NB4 (cell line): ENCODE measurements at regions not wholly inside any gene's neighbourhood (a gene's known extent, or its start where the extent isn't known, plus 50 kb on each side); places are given as distances from the start of the nearest gene placed in this dataset.
A peak's percentile ranks its signal among the peaks of the same experiment; 100 is the strongest.

ENCODE experiments used
- DNase-seq: peaks from one replicate; pipeline ENCODE4 v3.0.0; 2010; ENCODE audit warnings: low read depth
- H3K4me3 ChIP-seq: one replicate; pipeline ENCODE4 v1.5.1; 2011; ENCODE audit warnings: mild to moderate bottlenecking, low read depth, low read length, moderate library complexity
- CTCF ChIP-seq: IDR thresholded peaks from one replicate; pipeline ENCODE4 v1.5.1; 2012; ENCODE audit warnings: low read depth, low read length
- MAX ChIP-seq: IDR thresholded peaks from 2 replicates; pipeline ENCODE4 v1.6.1; 2011; ENCODE audit warnings: low read depth, low read length
- MYC ChIP-seq: IDR thresholded peaks from 2 replicates; pipeline ENCODE4 v1.6.1; 2011; ENCODE audit warnings: low read depth, low read length
- POLR2A ChIP-seq: IDR thresholded peaks from 2 replicates; pipeline ENCODE4 v1.6.1; 2011; ENCODE audit warnings: mild to moderate bottlenecking; ENCODE audit not compliant: insufficient read length; ENCODE audit errors: extremely low read depth

DNA sequence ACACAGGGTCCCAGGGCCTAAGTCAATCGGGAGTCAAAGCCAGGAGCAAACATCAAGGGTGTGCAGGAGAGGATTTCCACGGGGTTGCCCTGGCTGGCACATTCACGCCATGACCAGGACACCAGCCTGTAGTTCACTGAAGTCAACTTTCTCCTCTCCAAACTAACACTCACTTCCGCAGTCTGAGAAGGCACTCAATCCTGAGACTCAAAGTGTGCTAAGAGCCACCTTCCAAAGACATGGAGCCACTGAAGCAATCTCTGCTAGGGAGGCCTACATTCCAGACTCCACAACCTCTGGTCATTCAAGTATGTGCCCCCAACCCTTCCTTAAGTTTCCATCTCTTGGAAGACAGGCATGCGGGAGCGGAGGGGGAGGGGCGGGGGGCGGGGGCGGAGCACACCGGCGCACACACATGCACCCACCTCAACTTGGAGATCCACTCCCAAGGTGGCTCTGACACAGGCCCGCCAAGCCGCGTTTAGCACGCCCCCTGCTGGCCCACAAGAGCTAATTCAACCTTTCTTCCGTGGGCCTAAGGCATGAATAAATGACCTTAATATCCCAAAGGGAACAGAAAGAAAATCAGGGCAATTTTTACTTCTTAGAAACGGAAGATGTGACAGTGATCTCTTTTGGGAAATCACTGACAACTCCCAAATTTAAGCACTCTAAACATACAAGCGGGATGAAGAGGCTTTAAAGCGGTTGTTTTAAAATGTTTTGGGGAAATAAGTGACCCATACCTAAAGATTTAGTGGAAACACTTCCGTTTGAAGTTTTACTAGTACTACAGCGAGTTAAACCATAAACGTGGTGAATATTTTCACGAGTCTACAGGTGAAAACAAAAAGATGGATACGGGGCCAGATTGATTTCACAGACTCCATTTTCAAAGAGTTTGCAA, 162.5 kb upstream of the CHRNA7 start:
- no peak for TF ChIP-seq MAX
- TF ChIP-seq POLR2A, result no peak
- TF ChIP-seq CTCF, result peak; percentile 69
- TF ChIP-seq MYC, result no peak
- H3K4me3 ChIP-seq, result no peak overlapping the region
- peak; percentile 73 for DNase-seq

DNA sequence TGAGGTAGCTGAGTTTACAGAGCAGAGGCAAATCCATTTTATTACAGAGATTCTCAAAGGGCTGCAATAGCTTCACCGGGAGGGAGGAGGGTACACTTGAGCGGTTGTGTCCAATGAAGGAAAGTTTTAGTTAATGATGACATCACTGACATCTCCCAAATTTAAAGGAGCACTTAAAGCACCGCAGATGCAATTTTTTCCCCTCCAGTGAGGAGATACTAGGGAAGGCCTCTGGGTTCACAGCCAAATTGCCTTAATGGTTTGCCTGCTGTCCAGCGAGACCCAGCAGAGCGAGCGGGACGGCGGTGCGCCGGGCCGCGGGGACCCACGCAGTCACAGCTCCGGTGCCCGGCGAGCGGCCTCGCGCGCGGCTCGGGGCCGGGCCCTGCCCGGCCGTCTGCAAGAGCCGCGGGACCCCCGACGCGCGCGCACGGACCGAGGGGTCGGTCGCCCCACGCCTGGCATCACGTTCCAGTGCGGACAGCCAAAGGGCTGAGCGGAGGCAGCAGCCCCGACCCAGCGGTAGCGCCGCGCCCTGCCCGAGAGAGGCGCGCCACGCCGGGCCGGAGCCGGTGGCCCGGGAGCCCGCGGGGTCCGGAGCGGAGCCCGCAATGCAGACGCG, 160.5 kb upstream of the CHRNA7 start:
- TF ChIP-seq POLR2A, result no peak
- TF ChIP-seq CTCF, result no peak
- TF ChIP-seq MAX, result no peak
- TF ChIP-seq MYC, result no peak
- DNase-seq, result no peak
- H3K4me3 ChIP-seq, result no peak overlapping the region

- TF ChIP-seq CTCF (no peak), MAX (0 out of 2 replicates have a peak, but pooled peaks have one; percentile 11), MYC (no peak), POLR2A (peak; percentile 67)
- DNase-seq, result peak; percentile 81
- peak within 1 kb of the TSS; percentile 65 for H3K4me3 ChIP-seq
These were observed 159.8 kb upstream of the CHRNA7 start, which contains the start of gene OTUD7A for GRCh38 chr15:31870328-31871165. Gene OTUD7A (minus strand): TSS chr15:31870673.

DNA sequence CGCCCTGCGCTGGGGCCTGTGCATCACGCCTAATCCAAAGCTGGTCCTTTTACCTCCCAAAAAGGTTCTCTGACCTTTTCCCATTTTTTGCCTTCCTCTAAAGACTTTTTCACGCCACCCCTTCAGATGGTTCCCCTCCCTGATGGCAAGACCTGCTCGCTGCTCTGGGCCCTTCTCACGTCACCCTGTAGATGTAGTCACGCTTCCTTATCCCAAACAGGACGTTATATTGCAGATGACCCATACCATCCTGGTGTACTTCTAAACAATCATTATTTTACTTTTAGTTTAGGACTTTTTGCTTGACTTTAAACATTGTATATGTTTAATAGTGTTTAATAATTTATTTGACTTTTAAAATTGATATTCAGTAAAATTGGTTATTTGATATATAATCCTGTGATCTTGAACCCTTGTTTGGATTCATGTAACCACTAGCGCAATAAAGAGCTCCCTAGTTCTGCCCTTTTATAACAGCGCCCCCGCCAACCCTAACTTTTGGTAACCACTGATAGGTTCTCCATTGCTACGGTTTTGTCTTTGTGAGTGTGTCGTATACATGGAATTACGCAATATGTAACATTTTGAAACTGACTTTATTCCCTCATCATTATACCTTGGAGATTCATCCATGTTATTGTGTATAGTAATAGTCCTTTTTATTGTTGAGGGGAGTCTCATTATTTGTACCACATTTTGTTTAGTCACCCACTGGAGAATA, 159.0 kb upstream of the CHRNA7 start:
- TF ChIP-seq MYC (no peak), CTCF (no peak), MAX (no peak), POLR2A (no peak)

DNA sequence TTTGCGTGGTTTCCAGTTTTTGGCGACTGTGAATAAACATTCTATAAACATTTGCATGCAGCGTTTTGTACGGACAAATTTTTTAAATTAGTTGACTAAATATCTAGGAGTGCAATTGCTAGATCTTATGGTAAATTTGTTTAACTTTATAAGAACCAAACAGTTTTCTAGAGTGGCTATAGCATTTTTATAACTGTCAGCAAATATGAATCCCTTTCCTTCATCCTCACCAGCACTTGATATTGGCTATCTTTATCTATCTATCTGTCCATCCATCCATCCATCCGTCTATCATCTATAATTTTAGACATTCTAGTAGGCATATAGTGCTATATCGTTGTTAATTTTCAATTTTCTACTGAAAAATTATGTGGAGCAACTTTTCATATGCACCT, 158.4 kb upstream of the CHRNA7 start:
- TF ChIP-seq MYC (no peak), POLR2A (no peak), CTCF (no peak), MAX (no peak)
- H3K4me3 ChIP-seq, result no peak overlapping the region
- no peak for DNase-seq

More for the DNA sequence above, 159.0 kb upstream of the CHRNA7 start:
- DNase-seq, result peak; percentile 47
- peak overlapping the region; percentile 65 for H3K4me3 ChIP-seq
